ENCODE measurements at regions not wholly inside any gene's neighbourhood (a gene's known extent, or its start where the extent isn't known, plus 50 kb on each side); places are given as distances from the start of the nearest gene placed in this dataset.
"Not testable (repeated sequence)": the region's sequence is repeated elsewhere in the genome, so short reads cannot be mapped to it uniquely, and the experiment has no call there.

DNA sequence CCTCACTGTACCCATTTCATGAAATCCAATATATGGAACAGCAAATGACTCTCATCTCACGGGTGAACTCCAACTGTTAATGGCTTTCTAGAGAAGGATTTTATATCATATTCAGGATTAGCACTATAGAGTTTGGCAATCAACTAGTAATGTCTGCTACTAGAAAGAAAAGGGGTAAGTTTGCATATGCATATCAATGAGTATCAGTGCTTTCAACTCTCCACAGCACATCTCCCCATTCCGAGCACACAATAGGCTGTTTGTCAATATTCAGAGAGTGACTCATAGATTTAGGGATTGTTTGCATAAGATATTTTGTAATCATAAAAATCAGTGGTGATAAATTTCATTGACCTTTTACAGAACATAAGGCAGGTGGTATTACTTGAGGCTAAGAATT, 163.2 kb upstream of the LMCD1 start:
- no peak overlapping the region for H3K4me3 ChIP-seq (ENCODE audit: low read length in 2 of 2)
- H3K36me3 ChIP-seq (ENCODE audit: control insufficient read depth in 2 of 2, insufficient read depth in 2 of 2, low read length in 2 of 2), result no peaks in the 10 kb centered on the region
- H3K4me1 ChIP-seq (ENCODE audit: control insufficient read depth, insufficient read depth, low read length), result no peaks in the 10 kb centered on the region
- no peaks in the 10 kb centered on the region for H3K9me3 ChIP-seq (ENCODE audit: control insufficient read depth in 2 of 2, low read length in 2 of 2)
- no peaks in the 10 kb centered on the region for H3K27me3 ChIP-seq (ENCODE audit: control insufficient read depth in 1 of 2, insufficient read depth in 2 of 2, low read length in 2 of 2)
- H3K27ac ChIP-seq (ENCODE audit: low read length), result no peak overlapping the region
- H3K9ac ChIP-seq (ENCODE audit: low read length in 2 of 2), result no peak overlapping the region

DNA sequence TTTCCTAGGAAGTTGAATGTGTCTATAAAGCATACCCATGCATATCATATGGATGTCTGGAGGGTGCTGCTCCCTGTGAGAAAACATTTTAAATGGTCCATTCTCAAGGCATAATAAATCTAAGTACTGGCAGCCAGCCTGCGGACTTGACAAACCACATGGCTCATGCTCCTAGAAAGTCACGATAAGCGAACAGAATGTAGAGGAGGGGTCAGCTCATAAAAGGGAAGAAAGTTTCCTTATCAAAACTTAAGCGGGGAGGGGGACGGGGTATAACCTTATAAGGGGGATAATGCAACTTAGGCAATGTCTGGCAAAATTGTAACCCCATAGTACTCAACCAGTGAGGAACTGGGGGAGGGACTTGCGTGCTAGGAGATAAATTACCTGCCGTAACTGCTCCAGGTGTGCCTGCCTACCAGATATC, 159.8 kb upstream of the LMCD1 start:
- peaks cover 0 to 2% of the 10 kb centered on the region in 2 donors for H3K9me3 ChIP-seq (ENCODE audit: control insufficient read depth in 2 of 2, low read length in 2 of 2)
- no peak overlapping the region for H3K9ac ChIP-seq (ENCODE audit: low read length in 2 of 2)
- no peak overlapping the region for H3K4me3 ChIP-seq (ENCODE audit: low read length in 2 of 2)
- H3K27me3 ChIP-seq (ENCODE audit: control insufficient read depth in 1 of 2, insufficient read depth in 2 of 2, low read length in 2 of 2), result no peaks in the 10 kb centered on the region
- H3K36me3 ChIP-seq (ENCODE audit: control insufficient read depth in 2 of 2, insufficient read depth in 2 of 2, low read length in 2 of 2), result no peaks in the 10 kb centered on the region
- H3K4me1 ChIP-seq (ENCODE audit: control insufficient read depth, insufficient read depth, low read length), result no peaks in the 10 kb centered on the region
- no peak overlapping the region for H3K27ac ChIP-seq (ENCODE audit: low read length)

DNA sequence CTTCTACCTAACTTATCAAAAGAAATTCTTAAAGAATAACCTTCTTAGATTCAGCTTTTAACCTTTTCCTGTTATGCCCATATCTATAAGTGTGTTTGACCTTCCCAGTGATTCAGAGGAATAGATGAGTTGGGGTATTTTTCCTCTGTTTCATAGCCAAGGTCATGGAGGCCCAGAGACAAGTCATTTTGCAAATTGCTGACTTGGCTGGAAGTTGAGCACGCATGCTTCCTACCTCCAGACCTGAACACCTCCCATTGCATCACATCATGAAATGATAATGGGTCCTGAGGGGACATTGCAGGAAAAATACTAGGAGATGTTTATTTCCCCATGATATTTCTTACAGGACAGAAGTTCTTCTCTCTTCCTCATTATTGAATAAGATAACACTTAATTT, 158.6 kb upstream of the LMCD1 start:
- no peaks in the 10 kb centered on the region for H3K4me1 ChIP-seq (ENCODE audit: control insufficient read depth, insufficient read depth, low read length)
- H3K27me3 ChIP-seq (ENCODE audit: control insufficient read depth in 1 of 2, insufficient read depth in 2 of 2, low read length in 2 of 2), result no peaks in the 10 kb centered on the region
- no peak overlapping the region for H3K9ac ChIP-seq (ENCODE audit: low read length in 2 of 2)
- no peak overlapping the region for H3K27ac ChIP-seq (ENCODE audit: low read length)
- peaks cover 0 to 2% of the 10 kb centered on the region in 2 donors for H3K9me3 ChIP-seq (ENCODE audit: control insufficient read depth in 2 of 2, low read length in 2 of 2)
- H3K4me3 ChIP-seq (ENCODE audit: low read length in 2 of 2), result no peak overlapping the region
- no peaks in the 10 kb centered on the region for H3K36me3 ChIP-seq (ENCODE audit: control insufficient read depth in 2 of 2, insufficient read depth in 2 of 2, low read length in 2 of 2)

DNA sequence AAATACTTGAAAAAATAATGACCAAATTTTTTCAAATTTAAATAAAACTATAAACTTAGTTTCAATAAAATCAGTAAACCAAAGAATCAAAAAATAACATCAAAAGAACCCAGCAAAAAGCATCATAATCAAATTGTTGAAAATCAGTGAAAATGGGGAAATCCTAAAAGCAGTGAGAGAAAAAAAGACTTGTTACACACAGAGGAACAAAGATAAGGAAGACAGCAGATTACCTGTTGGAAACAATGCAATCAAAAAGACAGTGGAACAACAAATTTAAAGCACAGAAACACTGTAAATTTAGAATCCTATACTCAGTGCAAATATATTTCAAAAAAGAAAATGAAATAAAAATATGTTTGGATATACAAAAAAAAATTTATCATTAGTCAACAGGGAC, 156.2 kb upstream of the LMCD1 start:
- H3K27me3 ChIP-seq (ENCODE audit: control insufficient read depth in 1 of 2, insufficient read depth in 2 of 2, low read length in 2 of 2), result no peaks in the 10 kb centered on the region
- H3K36me3 ChIP-seq (ENCODE audit: control insufficient read depth in 2 of 2, insufficient read depth in 2 of 2, low read length in 2 of 2), result no peaks in the 10 kb centered on the region
- H3K4me1 ChIP-seq (ENCODE audit: control insufficient read depth, insufficient read depth, low read length), result no peaks in the 10 kb centered on the region
- H3K27ac ChIP-seq (ENCODE audit: low read length), result no peak overlapping the region
- H3K9ac ChIP-seq (ENCODE audit: low read length in 2 of 2), result no peak overlapping the region
- H3K4me3 ChIP-seq (ENCODE audit: low read length in 2 of 2), result no peak overlapping the region
- peaks cover 0 to 2% of the 10 kb centered on the region in 2 donors for H3K9me3 ChIP-seq (ENCODE audit: control insufficient read depth in 2 of 2, low read length in 2 of 2)

DNA sequence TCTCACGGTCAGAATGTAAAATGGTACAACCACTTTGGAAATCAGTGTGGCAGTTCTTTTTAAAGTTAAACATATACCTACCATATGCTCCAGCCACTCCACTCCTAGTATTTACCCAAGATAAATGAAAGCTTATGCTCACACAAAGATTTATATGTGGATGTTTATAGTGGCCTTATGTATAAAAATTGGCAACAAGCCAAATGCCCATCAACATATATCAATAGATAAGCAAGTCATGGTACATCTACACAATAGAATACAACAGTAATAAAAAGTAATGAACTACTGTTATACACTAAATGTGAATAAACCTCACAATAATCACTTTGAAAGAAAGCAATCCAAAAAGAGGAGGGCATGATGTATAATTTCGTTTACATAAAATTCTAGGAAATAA, 153.5 kb upstream of the LMCD1 start:
- Histone ChIP-seq H3K4me1 (ENCODE audit: control insufficient read depth, insufficient read depth, low read length) (no peaks in the 10 kb centered on the region), H3K36me3 (ENCODE audit: control insufficient read depth in 2 of 2, insufficient read depth in 2 of 2, low read length in 2 of 2) (no peaks in the 10 kb centered on the region), H3K4me3 (ENCODE audit: low read length in 2 of 2) (no peak overlapping the region), H3K9me3 (ENCODE audit: control insufficient read depth in 2 of 2, low read length in 2 of 2) (peaks cover 0 to 6% of the 10 kb centered on the region in 2 donors), H3K27ac (ENCODE audit: low read length) (no peak overlapping the region), H3K27me3 (ENCODE audit: control insufficient read depth in 1 of 2, insufficient read depth in 2 of 2, low read length in 2 of 2) (no peaks in the 10 kb centered on the region), H3K9ac (ENCODE audit: low read length in 2 of 2) (no peak overlapping the region)

DNA sequence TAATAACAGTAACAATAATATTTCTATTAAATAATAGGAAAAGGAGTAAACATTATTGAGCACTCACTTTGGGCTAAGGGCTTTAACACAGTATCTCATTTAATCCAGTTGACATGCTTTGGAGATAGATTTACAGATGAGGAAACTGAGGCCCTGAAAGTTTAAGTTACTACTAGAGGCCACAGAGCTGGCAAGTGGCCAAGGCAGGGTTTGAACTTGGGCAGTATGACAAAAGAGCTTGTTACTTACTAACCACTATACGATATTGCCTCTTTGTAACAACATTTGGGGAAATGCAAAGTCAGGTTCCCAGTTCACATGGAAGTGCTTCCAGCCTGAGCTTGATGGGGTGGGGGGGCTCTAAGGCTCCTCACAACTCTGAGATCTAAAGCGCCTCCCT, 149.1 kb upstream of the LMCD1 start:
- H3K27me3 ChIP-seq (ENCODE audit: control insufficient read depth in 1 of 2, insufficient read depth in 2 of 2, low read length in 2 of 2), result no peaks in the 10 kb centered on the region
- no peak overlapping the region for H3K4me3 ChIP-seq (ENCODE audit: low read length in 2 of 2)
- H3K36me3 ChIP-seq (ENCODE audit: control insufficient read depth in 2 of 2, insufficient read depth in 2 of 2, low read length in 2 of 2), result no peaks in the 10 kb centered on the region
- H3K4me1 ChIP-seq (ENCODE audit: control insufficient read depth, insufficient read depth, low read length), result no peaks in the 10 kb centered on the region
- H3K9ac ChIP-seq (ENCODE audit: low read length in 2 of 2), result no peak overlapping the region
- H3K9me3 ChIP-seq (ENCODE audit: control insufficient read depth in 2 of 2, low read length in 2 of 2), result peaks cover 0 to 4% of the 10 kb centered on the region in 2 donors
- no peak overlapping the region for H3K27ac ChIP-seq (ENCODE audit: low read length)

DNA sequence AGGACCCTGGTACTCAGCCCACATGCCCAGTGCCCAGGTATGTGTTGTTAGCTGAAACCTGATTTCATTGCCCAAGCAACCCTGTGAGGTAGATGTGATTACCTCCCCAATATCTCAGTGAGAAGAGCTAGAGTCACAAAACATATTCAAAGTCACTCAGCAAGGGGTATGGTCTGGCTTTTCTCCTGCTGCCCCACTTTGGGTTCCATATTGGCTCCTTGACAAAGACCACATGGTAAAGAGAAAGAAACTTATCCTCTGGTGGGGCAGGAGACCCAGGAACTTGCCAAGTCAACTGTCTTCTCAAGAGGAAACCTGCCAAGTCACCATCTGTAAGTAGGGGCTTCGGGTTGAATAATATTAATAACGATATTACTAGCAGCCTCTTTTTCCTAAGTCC, 148.3 kb upstream of the LMCD1 start:
- H3K9me3 ChIP-seq (ENCODE audit: control insufficient read depth in 2 of 2, low read length in 2 of 2), result peaks cover 0 to 4% of the 10 kb centered on the region in 2 donors
- no peaks in the 10 kb centered on the region for H3K27me3 ChIP-seq (ENCODE audit: control insufficient read depth in 1 of 2, insufficient read depth in 2 of 2, low read length in 2 of 2)
- H3K36me3 ChIP-seq (ENCODE audit: control insufficient read depth in 2 of 2, insufficient read depth in 2 of 2, low read length in 2 of 2), result no peaks in the 10 kb centered on the region
- H3K4me3 ChIP-seq (ENCODE audit: low read length in 2 of 2), result no peak overlapping the region
- H3K9ac ChIP-seq (ENCODE audit: low read length in 2 of 2), result no peak overlapping the region
- no peak overlapping the region for H3K27ac ChIP-seq (ENCODE audit: low read length)
- no peaks in the 10 kb centered on the region for H3K4me1 ChIP-seq (ENCODE audit: control insufficient read depth, insufficient read depth, low read length)

DNA sequence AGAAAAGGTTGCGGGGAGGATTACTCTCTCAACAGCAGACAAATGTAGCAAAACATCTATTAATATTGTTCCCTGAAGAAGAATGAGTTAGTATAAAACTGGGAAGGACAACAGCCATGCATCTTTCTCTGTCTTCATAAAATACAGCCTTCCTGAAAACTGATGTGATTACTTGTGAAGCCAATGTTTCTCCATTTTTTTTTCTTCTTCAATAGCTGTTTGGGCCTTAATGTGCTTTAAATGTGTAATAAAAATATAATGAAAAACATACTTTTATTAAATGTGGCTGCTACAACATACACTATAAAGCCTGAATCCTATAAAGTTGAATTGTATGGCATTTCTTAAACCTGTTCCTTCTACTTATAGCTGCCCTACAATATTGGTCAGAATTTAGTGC, 146.3 kb upstream of the LMCD1 start:
- Histone ChIP-seq H3K4me3 (ENCODE audit: low read length in 2 of 2) (no peak overlapping the region), H3K9ac (ENCODE audit: low read length in 2 of 2) (no peak overlapping the region), H3K27me3 (ENCODE audit: control insufficient read depth in 1 of 2, insufficient read depth in 2 of 2, low read length in 2 of 2) (no peaks in the 10 kb centered on the region), H3K27ac (ENCODE audit: low read length) (no peak overlapping the region), H3K36me3 (ENCODE audit: control insufficient read depth in 2 of 2, insufficient read depth in 2 of 2, low read length in 2 of 2) (no peaks in the 10 kb centered on the region), H3K4me1 (ENCODE audit: control insufficient read depth, insufficient read depth, low read length) (no peaks in the 10 kb centered on the region), H3K9me3 (ENCODE audit: control insufficient read depth in 2 of 2, low read length in 2 of 2) (peaks cover 0 to 4% of the 10 kb centered on the region in 2 donors)

DNA sequence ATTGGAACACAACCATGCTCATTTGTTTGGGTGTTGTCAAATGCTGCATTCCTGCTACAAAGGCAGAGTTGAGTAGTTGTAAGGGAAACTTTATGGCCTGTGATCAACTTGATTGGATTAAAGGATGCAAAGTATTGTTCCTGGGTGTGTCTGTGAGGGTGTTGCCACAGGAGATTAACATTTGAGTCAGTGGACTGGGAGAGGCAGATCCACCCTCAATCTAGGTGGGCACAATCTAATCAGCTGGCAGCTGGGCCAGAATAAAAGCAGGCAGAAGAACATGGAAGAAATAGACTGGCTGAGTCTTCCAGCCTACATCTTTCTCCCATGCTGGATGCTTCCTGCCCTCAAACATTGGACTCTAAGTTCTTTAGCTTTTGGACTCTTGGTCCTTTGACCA, 145.6 kb upstream of the LMCD1 start:
- H3K4me1 ChIP-seq (ENCODE audit: control insufficient read depth, insufficient read depth, low read length); H3K27ac ChIP-seq (ENCODE audit: low read length); H3K27me3 ChIP-seq (ENCODE audit: control insufficient read depth in 1 of 2, insufficient read depth in 2 of 2, low read length in 2 of 2); H3K9ac ChIP-seq (ENCODE audit: low read length in 2 of 2); H3K9me3 ChIP-seq (ENCODE audit: control insufficient read depth in 2 of 2, low read length in 2 of 2); H3K4me3 ChIP-seq (ENCODE audit: low read length in 2 of 2); H3K36me3 ChIP-seq (ENCODE audit: control insufficient read depth in 2 of 2, insufficient read depth in 2 of 2, low read length in 2 of 2): not testable (repeated sequence)

DNA sequence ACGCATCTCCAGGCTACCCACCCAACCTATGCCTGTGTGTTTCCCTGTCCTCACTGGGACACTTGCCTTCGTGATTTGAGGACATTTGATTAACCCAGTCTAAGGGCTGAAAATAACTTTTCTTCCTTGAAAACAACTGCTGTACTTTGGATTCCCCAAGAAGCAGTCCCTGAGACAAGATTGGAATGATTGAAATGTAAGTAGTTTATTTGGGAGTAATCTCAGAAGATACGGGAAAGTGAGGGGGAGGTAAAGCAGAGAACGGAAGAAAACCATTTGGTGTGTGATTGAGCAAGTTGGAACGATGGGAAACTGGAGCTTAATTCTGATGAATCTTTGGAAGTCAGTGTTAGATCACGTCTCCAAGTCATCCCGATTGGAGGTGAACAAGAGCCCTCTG, 143.8 kb upstream of the LMCD1 start:
- no peak overlapping the region for H3K27ac ChIP-seq (ENCODE audit: low read length)
- no peak overlapping the region for H3K4me3 ChIP-seq (ENCODE audit: low read length in 2 of 2)
- H3K27me3 ChIP-seq (ENCODE audit: control insufficient read depth in 1 of 2, insufficient read depth in 2 of 2, low read length in 2 of 2), result no peaks in the 10 kb centered on the region
- no peaks in the 10 kb centered on the region for H3K36me3 ChIP-seq (ENCODE audit: control insufficient read depth in 2 of 2, insufficient read depth in 2 of 2, low read length in 2 of 2)
- H3K4me1 ChIP-seq (ENCODE audit: control insufficient read depth, insufficient read depth, low read length), result no peaks in the 10 kb centered on the region
- H3K9ac ChIP-seq (ENCODE audit: low read length in 2 of 2), result no peak overlapping the region
- H3K9me3 ChIP-seq (ENCODE audit: control insufficient read depth in 2 of 2, low read length in 2 of 2), result no peaks in the 10 kb centered on the region

DNA sequence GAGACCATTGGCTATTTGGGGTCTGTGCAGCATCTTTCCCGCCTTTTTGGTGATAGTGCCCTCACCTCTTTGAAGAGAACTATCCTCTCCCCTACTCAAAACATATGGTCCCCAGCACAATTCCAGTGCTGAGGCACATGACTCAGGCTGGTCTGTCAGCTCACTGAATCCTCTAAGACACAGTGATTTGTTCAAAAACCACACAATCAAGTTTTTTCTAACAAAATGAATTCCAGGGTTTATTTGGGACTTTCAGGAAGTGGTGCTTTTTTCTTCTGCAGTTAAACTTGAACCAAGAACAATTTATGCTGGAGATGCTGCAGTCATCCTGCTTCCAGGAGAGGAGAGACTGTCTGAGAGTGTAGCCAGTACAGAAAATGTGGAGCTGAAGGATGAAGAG, 142.5 kb upstream of the LMCD1 start:
- Histone ChIP-seq H3K4me1 (ENCODE audit: control insufficient read depth, insufficient read depth, low read length) (no peaks in the 10 kb centered on the region), H3K27ac (ENCODE audit: low read length) (no peak overlapping the region), H3K4me3 (ENCODE audit: low read length in 2 of 2) (no peak overlapping the region), H3K27me3 (ENCODE audit: control insufficient read depth in 1 of 2, insufficient read depth in 2 of 2, low read length in 2 of 2) (no peaks in the 10 kb centered on the region), H3K9ac (ENCODE audit: low read length in 2 of 2) (no peak overlapping the region), H3K9me3 (ENCODE audit: control insufficient read depth in 2 of 2, low read length in 2 of 2) (no peaks in the 10 kb centered on the region), H3K36me3 (ENCODE audit: control insufficient read depth in 2 of 2, insufficient read depth in 2 of 2, low read length in 2 of 2) (no peaks in the 10 kb centered on the region)

DNA sequence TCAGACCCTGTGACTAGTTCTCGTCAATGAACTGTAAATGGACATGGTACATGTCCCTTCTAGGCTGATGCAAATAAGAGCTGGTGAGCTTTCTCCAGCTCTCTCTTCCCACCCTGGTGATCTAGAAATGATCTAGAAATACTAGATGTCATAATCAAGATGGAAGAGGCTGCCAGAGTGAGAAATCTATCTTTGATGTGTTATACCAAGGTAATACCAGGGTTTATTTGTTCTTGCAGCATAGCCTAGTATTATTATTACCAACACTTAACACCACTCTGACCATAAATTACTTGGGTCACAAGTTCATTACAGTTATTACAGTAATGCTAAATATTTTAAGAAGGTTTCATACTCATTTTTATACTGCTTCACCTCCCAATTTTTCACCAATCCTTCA, 138.4 kb upstream of the LMCD1 start:
- H3K27ac ChIP-seq (ENCODE audit: low read length), result no peak overlapping the region
- no peaks in the 10 kb centered on the region for H3K36me3 ChIP-seq (ENCODE audit: control insufficient read depth in 2 of 2, insufficient read depth in 2 of 2, low read length in 2 of 2)
- H3K4me1 ChIP-seq (ENCODE audit: control insufficient read depth, insufficient read depth, low read length), result no peaks in the 10 kb centered on the region
- no peaks in the 10 kb centered on the region for H3K9me3 ChIP-seq (ENCODE audit: control insufficient read depth in 2 of 2, low read length in 2 of 2)
- no peak overlapping the region for H3K9ac ChIP-seq (ENCODE audit: low read length in 2 of 2)
- no peak overlapping the region for H3K4me3 ChIP-seq (ENCODE audit: low read length in 2 of 2)
- H3K27me3 ChIP-seq (ENCODE audit: control insufficient read depth in 1 of 2, insufficient read depth in 2 of 2, low read length in 2 of 2), result no peaks in the 10 kb centered on the region

Data from stomach smooth muscle (tissue), 2 donors.